OCI-LY1 (cell line): ENCODE measurements at regions not wholly inside any gene's neighbourhood (a gene's known extent, or its start where the extent isn't known, plus 50 kb on each side); places are given as distances from the start of the nearest gene placed in this dataset.

Experiments
- H2AFZ ChIP-seq: fragments of 200-600 bp; sonication (generic), shearing (Covaris generic); 2 replicates; pipeline ENCODE4 v1.6.0; 2014; ENCODE audit warnings: antibody characterized with exemption, mild to moderate bottlenecking, low read length
- H3F3A ChIP-seq: fragments of 200-600 bp; sonication (generic), shearing (Covaris generic); 2 replicates; pipeline ENCODE4 v1.6.0; 2014; ENCODE audit warnings: mild to moderate bottlenecking, antibody characterized with exemption, low read length, moderate library complexity; ENCODE audit not compliant: insufficient read depth
- H3K27ac ChIP-seq: fragments of 200-600 bp; sonication (generic); 2 replicates; pipeline ENCODE4 v1.5.1; 2014; ENCODE audit warnings: low read length, mixed run types, mild to moderate bottlenecking, low read depth; ENCODE audit not compliant: poor library complexity, severe bottlenecking
- H3K27me3 ChIP-seq: fragments of 200-600 bp; sonication (generic); 2 replicates; pipeline ENCODE4 v1.6.0; 2014; ENCODE audit warnings: antibody characterized with exemption, mild to moderate bottlenecking, low read length, moderate library complexity; ENCODE audit not compliant: insufficient read depth
- H3K36me3 ChIP-seq: fragments of 200-600 bp; sonication (generic); 2 replicates; pipeline ENCODE4 v1.6.1; 2014; ENCODE audit warnings: mild to moderate bottlenecking, antibody characterized with exemption, low read length, moderate library complexity, mixed read lengths; ENCODE audit not compliant: insufficient read depth
- H3K4me1 ChIP-seq: fragments of 200-600 bp; sonication (generic); 2 replicates; pipeline ENCODE4 v1.5.1; 2014; ENCODE audit warnings: mild to moderate bottlenecking, low read length, moderate library complexity; ENCODE audit not compliant: insufficient read depth, severe bottlenecking
- H3K4me2 ChIP-seq: fragments of 200-600 bp; sonication (generic), shearing (Covaris generic); 2 replicates; pipeline ENCODE4 v1.6.1; 2014; ENCODE audit warnings: low read length
- H3K4me3 ChIP-seq: fragments of 200-600 bp; sonication (generic); 2 replicates; pipeline ENCODE4 v1.5.1; 2014; ENCODE audit warnings: low read length, low read depth, mild to moderate bottlenecking, mixed read lengths; ENCODE audit not compliant: poor library complexity, severe bottlenecking
- H3K79me2 ChIP-seq: fragments of 200-600 bp; shearing (Covaris generic); 2 replicates; pipeline ENCODE4 v1.6.1; 2016; ENCODE audit warnings: mixed run types, low read length, mixed read lengths; ENCODE audit not compliant: insufficient read depth
- H3K9ac ChIP-seq: fragments of 200-600 bp; sonication (generic), shearing (Covaris generic); 2 replicates; pipeline ENCODE4 v1.6.1; 2014; ENCODE audit warnings: mild to moderate bottlenecking, low read length, mixed read lengths
- H3K9me2 ChIP-seq: fragments of 200-600 bp; sonication (generic), shearing (Covaris generic); 2 replicates; pipeline ENCODE4 v1.6.1; 2014; ENCODE audit warnings: low read depth, mild to moderate bottlenecking, low read length, mixed read lengths
- H3K9me3 ChIP-seq: fragments of 200-600 bp; shearing (Covaris generic); 2 replicates; pipeline ENCODE4 v1.6.1; 2014; ENCODE audit warnings: low read length, mixed read lengths
- H4K20me1 ChIP-seq: fragments of 200-600 bp; sonication (generic), shearing (Covaris generic); 2 replicates; pipeline ENCODE4 v1.6.0; 2016; ENCODE audit warnings: mild to moderate bottlenecking, low read length; ENCODE audit not compliant: insufficient read depth
- CTCF ChIP-seq: fragments of 200-600 bp; sonication (generic), shearing (Covaris generic); IDR thresholded peaks from 2 replicates; pipeline ENCODE4 v1.5.1; 2017; ENCODE audit warnings: mild to moderate bottlenecking, antibody characterized with exemption, low read length, moderate library complexity, mixed read lengths
- EZH2 ChIP-seq: fragments of 200-600 bp; sonication (generic), shearing (Covaris generic); IDR thresholded peaks from 2 replicates; pipeline ENCODE4 v1.8.0; 2017; ENCODE audit warnings: borderline replicate concordance, mixed run types, mild to moderate bottlenecking, antibody characterized with exemption, low read length, moderate library complexity, mixed read lengths

GRCh38 chr16:14377326-14377725 lies 252.7 kb downstream of the PARN start:
- Histone ChIP-seq H3K4me2 (no peak overlapping the region), H2AFZ (no peak overlapping the region), H3K27ac (no peak overlapping the region), H3K79me2 (no peaks in the 10 kb centered on the region), H3K36me3 (no peaks in the 10 kb centered on the region), H3K4me3 (no peak overlapping the region), H3F3A (no peaks in the 10 kb centered on the region), H3K4me1 (no peaks in the 10 kb centered on the region), H3K9ac (no peak overlapping the region), H3K27me3 (peaks cover 18% of the 10 kb centered on the region; the same call in 1 of the 2 replicates), H3K9me2 (no peaks in the 10 kb centered on the region), H4K20me1 (no peaks in the 10 kb centered on the region), H3K9me3 (no peaks in the 10 kb centered on the region)
- no peak for TF ChIP-seq EZH2
- TF ChIP-seq CTCF: no peak

- Histone ChIP-seq H3K9me2 (no peaks in the 10 kb centered on the region), H3K36me3 (no peaks in the 10 kb centered on the region), H3K27me3 (peaks cover 21% of the 10 kb centered on the region; the same call in 1 of the 2 replicates), H4K20me1 (no peaks in the 10 kb centered on the region), H3K9me3 (no peaks in the 10 kb centered on the region), H2AFZ (no peak overlapping the region), H3K79me2 (no peaks in the 10 kb centered on the region), H3K4me2 (no peak overlapping the region), H3K4me1 (no peaks in the 10 kb centered on the region), H3K27ac (no peak overlapping the region), H3F3A (no peaks in the 10 kb centered on the region), H3K4me3 (no peak overlapping the region), H3K9ac (no peak overlapping the region)
- TF ChIP-seq EZH2: no peak
- TF ChIP-seq CTCF: no peak
Observed at GRCh38 chr16:14375132-14375491, 254.9 kb downstream of the PARN start.

- Histone ChIP-seq H3K9me2 (no peaks in the 10 kb centered on the region), H3K27ac (no peak overlapping the region), H3F3A (no peaks in the 10 kb centered on the region), H3K4me3 (no peak overlapping the region), H3K9ac (no peak overlapping the region), H3K79me2 (no peaks in the 10 kb centered on the region), H3K4me2 (no peak overlapping the region), H3K4me1 (no peaks in the 10 kb centered on the region), H3K9me3 (no peaks in the 10 kb centered on the region), H4K20me1 (no peaks in the 10 kb centered on the region), H3K36me3 (no peaks in the 10 kb centered on the region), H3K27me3 (peaks cover 21% of the 10 kb centered on the region; the same call in 1 of the 2 replicates), H2AFZ (no peak overlapping the region)
- TF ChIP-seq CTCF: no peak
- no peak for TF ChIP-seq EZH2
Observed at GRCh38 chr16:14374451-14375131, 255.5 kb downstream of the PARN start.
